SK-N-MC (cell line): ENCODE measurements at regions not wholly inside any gene's neighbourhood (a gene's known extent, or its start where the extent isn't known, plus 50 kb on each side); places are given as distances from the start of the nearest gene placed in this dataset.

ENCODE experiments used
- EZH2 ChIP-seq: fragments of 200-600 bp; sonication (generic); IDR thresholded peaks from one replicate; pipeline ENCODE4 v1.6.1; 2017; ENCODE audit warnings: antibody characterized with exemption
- FOXP2 ChIP-seq: optimal IDR thresholded peaks from 2 replicates; pipeline ENCODE3; 2011; ENCODE audit warnings: mild to moderate bottlenecking, moderate library complexity; ENCODE audit not compliant: insufficient read depth; ENCODE audit errors: extremely low read length, control extremely low read depth
- POLR2AphosphoS5 ChIP-seq: IDR thresholded peaks from 2 replicates; pipeline ENCODE4 v1.6.1; 2012; ENCODE audit warnings: mild to moderate bottlenecking, low read depth, low read length, borderline replicate concordance

- TF ChIP-seq POLR2AphosphoS5 (no peak), EZH2 (no peak), FOXP2 (no peak)
Observed at GRCh38 chr18:69162649-69163048, 238.0 kb upstream of the DOK6 start.
